DND-41 (cell line): ENCODE measurements at regions not wholly inside any gene's neighbourhood (a gene's known extent, or its start where the extent isn't known, plus 50 kb on each side); places are given as distances from the start of the nearest gene placed in this dataset.

Experiments used
- ATAC-seq: fragments of 200-7000 bp; cut with Tn5 transposase; 3 replicates; pipeline ENCODE4 v1.9.1; 2021; ENCODE audit warnings: low read depth; ENCODE audit not compliant: insufficient read depth
- DNase-seq: peaks from one replicate; pipeline ENCODE4 v3.0.0-alpha.2; 2020
- H2AFZ ChIP-seq: 2 replicates; pipeline ENCODE4 v1.6.0; 2012; ENCODE audit warnings: low read depth, low read length
- H3K27ac ChIP-seq: 2 replicates; pipeline ENCODE4 v1.5.1; 2012; ENCODE audit warnings: low read length, inconsistent platforms
- H3K27me3 ChIP-seq: fragments of 200-600 bp; sonication (generic); 2 replicates; pipeline ENCODE4 v1.6.0; 2012; ENCODE audit warnings: low read length, mild to moderate bottlenecking, inconsistent platforms; ENCODE audit not compliant: insufficient read depth, poor library complexity
- H3K36me3 ChIP-seq: 2 replicates; pipeline ENCODE4 v1.5.1; 2012; ENCODE audit warnings: low read length, inconsistent platforms; ENCODE audit not compliant: insufficient read depth
- H3K4me1 ChIP-seq: 2 replicates; pipeline ENCODE4 v1.5.1; 2012; ENCODE audit warnings: mild to moderate bottlenecking, low read length; ENCODE audit not compliant: insufficient read depth
- H3K4me2 ChIP-seq: 2 replicates; pipeline ENCODE4 v1.6.0; 2012; ENCODE audit warnings: mild to moderate bottlenecking, moderate library complexity, low read length, inconsistent platforms; ENCODE audit not compliant: insufficient read depth
- H3K4me3 ChIP-seq, 2 experiments: fragments of 200-600 bp in 1 of 2; shearing (Covaris generic) in 1 of 2; 2 replicates each; pipeline ENCODE4 v1.5.1; 2012 to 2016; ENCODE audit warnings: inconsistent platforms in 2 of 2, low read length in 2 of 2, mild to moderate bottlenecking in 2 of 2, low read depth in 1 of 2, moderate library complexity in 1 of 2
- H3K79me2 ChIP-seq: 2 replicates; pipeline ENCODE4 v1.6.0; 2012; ENCODE audit warnings: low read length, inconsistent platforms; ENCODE audit not compliant: insufficient read depth
- H3K9ac ChIP-seq: 2 replicates; pipeline ENCODE4 v1.6.0; 2012; ENCODE audit warnings: low read depth, mild to moderate bottlenecking, inconsistent platforms, low read length, moderate library complexity
- H3K9me3 ChIP-seq: 2 replicates; pipeline ENCODE4 v1.5.1; 2012; ENCODE audit warnings: low read length, moderate library complexity, mild to moderate bottlenecking, inconsistent platforms; ENCODE audit not compliant: insufficient read depth, severe bottlenecking
- H4K20me1 ChIP-seq: 2 replicates; pipeline ENCODE4 v1.6.0; 2012; ENCODE audit warnings: low read length; ENCODE audit not compliant: insufficient read depth
- CTCF ChIP-seq: IDR thresholded peaks from 2 replicates; pipeline ENCODE4 v1.5.1; 2012; ENCODE audit warnings: borderline replicate concordance, low read length, moderate library complexity, mild to moderate bottlenecking; ENCODE audit not compliant: poor library complexity, severe bottlenecking; ENCODE audit errors: extremely low read depth
- EZH2 ChIP-seq: IDR thresholded peaks from 3 replicates; pipeline ENCODE4 v1.6.1; 2012; ENCODE audit warnings: borderline replicate concordance, low read depth, mild to moderate bottlenecking, moderate library complexity, low read length, inconsistent platforms; ENCODE audit not compliant: severe bottlenecking

GRCh38 chr4:138964716-138965426, 50.7 kb upstream of the NOCT start:
- Histone ChIP-seq H3K79me2 (no peaks in the 10 kb centered on the region), H3K9me3 (no peaks in the 10 kb centered on the region), H3K4me1 (no peaks in the 10 kb centered on the region), H3K9ac (no peak overlapping the region), H2AFZ (no peak overlapping the region), H3K27me3 (no peaks in the 10 kb centered on the region), H3K4me2 (no peak overlapping the region), H3K36me3 (no peaks in the 10 kb centered on the region), H4K20me1 (no peaks in the 10 kb centered on the region), H3K4me3 (no peak overlapping the region), H3K27ac (no peak overlapping the region)
- ATAC-seq (no peak), DNase-seq (no peak)
- TF ChIP-seq CTCF = no peak
- TF ChIP-seq EZH2 = no peak

GRCh38 chr4:138963412-138963811, 52.2 kb upstream of the NOCT start:
- Histone ChIP-seq H3K4me2 (no peak overlapping the region), H3K27me3 (no peaks in the 10 kb centered on the region), H3K4me3 (no peak overlapping the region), H3K9me3 (no peaks in the 10 kb centered on the region), H3K36me3 (no peaks in the 10 kb centered on the region), H2AFZ (no peak overlapping the region), H4K20me1 (no peaks in the 10 kb centered on the region), H3K27ac (no peak overlapping the region), H3K9ac (no peak overlapping the region), H3K4me1 (no peaks in the 10 kb centered on the region), H3K79me2 (no peaks in the 10 kb centered on the region)
- DNase-seq = no peak
- ATAC-seq = no peak
- no peak for TF ChIP-seq EZH2
- TF ChIP-seq CTCF = no peak

GRCh38 chr4:138961664-138962063, 53.9 kb upstream of the NOCT start:
- Histone ChIP-seq H3K27ac (no peak overlapping the region), H2AFZ (no peak overlapping the region), H3K27me3 (no peaks in the 10 kb centered on the region), H3K4me2 (no peak overlapping the region), H4K20me1 (no peaks in the 10 kb centered on the region), H3K4me3 (no peak overlapping the region), H3K79me2 (no peaks in the 10 kb centered on the region), H3K36me3 (no peaks in the 10 kb centered on the region), H3K4me1 (no peaks in the 10 kb centered on the region), H3K9ac (no peak overlapping the region), H3K9me3 (no peaks in the 10 kb centered on the region)
- no peak for DNase-seq
- no peak for TF ChIP-seq CTCF
- TF ChIP-seq EZH2 = no peak
- no peak for ATAC-seq

DNA sequence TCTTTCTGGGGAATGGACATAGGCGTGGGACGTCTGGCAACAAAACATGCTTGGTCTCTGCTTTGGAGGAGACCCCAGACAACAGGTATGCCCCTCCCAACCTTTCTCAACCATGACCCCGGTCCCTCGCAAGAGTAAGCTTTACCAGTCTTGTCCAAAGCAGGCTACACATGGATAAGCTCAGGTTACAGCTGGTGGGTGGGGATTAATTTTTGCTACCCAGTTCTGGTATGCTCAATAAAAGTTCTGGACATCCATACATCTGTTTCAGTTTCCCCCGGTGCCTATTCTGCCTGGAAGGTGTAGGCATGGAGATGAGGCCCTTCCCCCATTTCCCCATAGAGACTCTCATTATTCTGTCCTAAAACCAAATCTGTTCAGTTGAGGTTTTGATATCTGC, 54.5 kb upstream of the NOCT start:
- Histone ChIP-seq H3K27ac (no peak overlapping the region), H3K4me3 (no peak overlapping the region), H3K4me1 (no peaks in the 10 kb centered on the region), H3K9me3 (no peaks in the 10 kb centered on the region), H3K36me3 (no peaks in the 10 kb centered on the region), H3K9ac (no peak overlapping the region), H3K27me3 (no peaks in the 10 kb centered on the region), H2AFZ (no peak overlapping the region), H3K79me2 (no peaks in the 10 kb centered on the region), H3K4me2 (no peak overlapping the region), H4K20me1 (no peaks in the 10 kb centered on the region)
- TF ChIP-seq CTCF = no peak
- TF ChIP-seq EZH2 = no peak
- ATAC-seq (no peak), DNase-seq (no peak)
